H1 (cell line): ENCODE measurements at regions not wholly inside any gene's neighbourhood (a gene's known extent, or its start where the extent isn't known, plus 50 kb on each side); places are given as distances from the start of the nearest gene placed in this dataset.

ENCODE experiments used
- CHD2 ChIP-seq: IDR thresholded peaks from 2 replicates; pipeline ENCODE4 v1.6.1; 2012; ENCODE audit warnings: low read length, improper control_type of control experiment
- RFX5 ChIP-seq: IDR thresholded peaks from 2 replicates; pipeline ENCODE4 v1.6.1; 2011; ENCODE audit warnings: low read depth, low read length, improper control_type of control experiment, borderline replicate concordance
- RNF2 ChIP-seq: fragments of 200-900, 300-1000 bp; sonication (generic); IDR thresholded peaks from 2 replicates; pipeline ENCODE4 v1.7.1; 2016; ENCODE audit warnings: borderline replicate concordance, low read depth, mild to moderate bottlenecking, antibody characterized with exemption, low read length; ENCODE audit not compliant: poor library complexity, severe bottlenecking; ENCODE audit errors: missing control alignments
- TAF1 ChIP-seq: IDR thresholded peaks from 2 replicates; pipeline ENCODE4 v1.6.1; 2011; ENCODE audit warnings: mild to moderate bottlenecking, low read depth, low read length
- TF ChIP-seq, protein P1 (sequence below), 3 experiments: IDR thresholded peaks; 1 replicate in 2 of 3; 2 replicates in 1 of 3; pipeline versions ENCODE4 v1.5.1 to v1.6.1; 2011; ENCODE audit warnings: low read length in 3 of 3, mild to moderate bottlenecking in 3 of 3, inconsistent platforms in 2 of 3, low read depth in 1 of 3, moderate library complexity in 1 of 3; ENCODE audit not compliant: insufficient read depth in 1 of 3; ENCODE audit errors: control extremely low read depth in 1 of 3

DNA sequence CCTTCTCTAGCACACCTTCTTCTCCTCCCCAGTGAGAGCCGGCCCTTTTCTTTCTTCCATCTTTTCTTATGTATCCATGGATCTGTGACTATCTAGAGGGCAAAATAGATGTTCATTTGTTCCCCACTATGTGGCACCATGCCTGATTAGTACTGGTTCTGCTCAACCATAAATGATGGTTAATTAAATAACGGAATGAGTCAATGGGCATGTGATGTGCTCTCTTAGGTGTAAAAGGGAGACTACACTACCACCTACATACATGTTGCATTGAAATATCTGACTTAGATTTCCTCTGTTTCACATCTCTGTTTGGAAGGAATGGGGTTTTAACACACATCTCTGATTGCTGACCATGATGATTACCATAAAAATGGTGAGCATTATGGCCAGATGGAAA is 116.5 kb downstream of the BTG1 start:
- no peak for TF ChIP-seq TAF1
- TF ChIP-seq, protein P1, sequence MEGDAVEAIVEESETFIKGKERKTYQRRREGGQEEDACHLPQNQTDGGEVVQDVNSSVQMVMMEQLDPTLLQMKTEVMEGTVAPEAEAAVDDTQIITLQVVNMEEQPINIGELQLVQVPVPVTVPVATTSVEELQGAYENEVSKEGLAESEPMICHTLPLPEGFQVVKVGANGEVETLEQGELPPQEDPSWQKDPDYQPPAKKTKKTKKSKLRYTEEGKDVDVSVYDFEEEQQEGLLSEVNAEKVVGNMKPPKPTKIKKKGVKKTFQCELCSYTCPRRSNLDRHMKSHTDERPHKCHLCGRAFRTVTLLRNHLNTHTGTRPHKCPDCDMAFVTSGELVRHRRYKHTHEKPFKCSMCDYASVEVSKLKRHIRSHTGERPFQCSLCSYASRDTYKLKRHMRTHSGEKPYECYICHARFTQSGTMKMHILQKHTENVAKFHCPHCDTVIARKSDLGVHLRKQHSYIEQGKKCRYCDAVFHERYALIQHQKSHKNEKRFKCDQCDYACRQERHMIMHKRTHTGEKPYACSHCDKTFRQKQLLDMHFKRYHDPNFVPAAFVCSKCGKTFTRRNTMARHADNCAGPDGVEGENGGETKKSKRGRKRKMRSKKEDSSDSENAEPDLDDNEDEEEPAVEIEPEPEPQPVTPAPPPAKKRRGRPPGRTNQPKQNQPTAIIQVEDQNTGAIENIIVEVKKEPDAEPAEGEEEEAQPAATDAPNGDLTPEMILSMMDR (IDR thresholded peaks at IDR 0.05; ENCODE audit: control extremely low read depth in 1 of 3, insufficient read depth in 1 of 3, low read depth in 1 of 3, low read length in 3 of 3) = no peak
- TF ChIP-seq CHD2 = no peak
- no peak for TF ChIP-seq RFX5
- no peak for TF ChIP-seq RNF2
